Psoas muscle (tissue), 7 donors: ENCODE measurements at regions not wholly inside any gene's neighbourhood (a gene's known extent, or its start where the extent isn't known, plus 50 kb on each side); places are given as distances from the start of the nearest gene placed in this dataset.

ENCODE experiments used
- ATAC-seq, 4 donors: fragments of 200-7000 bp; cut with Tn5 transposase; one replicate each; pipeline ENCODE4 v1.9.1; 2020; ENCODE audit warnings: moderate library complexity in 3 of 4, mild to moderate bottlenecking in 2 of 4
- DNase-seq, 2 donors: peaks; one replicate each; pipeline ENCODE4 v3.0.0-alpha.2; 2020
- H3K27ac ChIP-seq: fragments of 200-600 bp; one replicate; pipeline ENCODE4 v1.8.0; 2022
- H3K27me3 ChIP-seq, 3 donors: fragments of 200-600 bp in 1 of 3; one replicate each; pipeline versions ENCODE4 v1.6.1 to v1.8.0; 2013 to 2022; ENCODE audit warnings: low read length in 2 of 3, mild to moderate bottlenecking in 2 of 3, moderate library complexity in 1 of 3; ENCODE audit not compliant: insufficient read depth in 3 of 3
- H3K36me3 ChIP-seq, 2 donors: fragments of 200-600 bp in 1 of 2; one replicate each; pipeline versions ENCODE4 v1.6.1 to v1.8.0; 2013 to 2022; ENCODE audit warnings: low read depth in 1 of 2, mild to moderate bottlenecking in 1 of 2, moderate library complexity in 1 of 2; ENCODE audit not compliant: insufficient read depth in 1 of 2
- H3K4me1 ChIP-seq: fragments of 200-600 bp; one replicate; pipeline ENCODE4 v1.8.0; 2022
- H3K4me3 ChIP-seq: fragments of 200-600 bp; one replicate; pipeline ENCODE4 v1.8.0; 2022; ENCODE audit warnings: mild to moderate bottlenecking
- H3K9me3 ChIP-seq: fragments of 200-600 bp; one replicate; pipeline ENCODE4 v1.8.0; 2022
- CTCF ChIP-seq: fragments of 200-600 bp; IDR thresholded peaks from one replicate; pipeline ENCODE4 v1.8.0; 2022; ENCODE audit warnings: antibody characterized with exemption
- WGBS, 3 donors: extraction: QIAGEN DNeasy Blood & Tissue Kit; methylation state at CpG; one replicate each; pipeline versions ENCODE4 v1.1.6 to v1.1.7; 2013; 5-methylcytosine and 5-hydroxymethylcytosine counted together
- intact Hi-C, 2 donors: fragments of 100-400 bp; cut with DNase I; formaldehyde crosslinking; loops; one replicate each; pipeline versions ENCODE4 v1.11.0 to v1.14.2; 2022
- donor health status: healthy with polysubstance abuse.
- donor health status: DM: no; HTN: no; CAD: no; lungs with moderate emphysema.
- donor health status: Bipolar disorder and iron deficiency.
- donor health status: healthy.
- donor health status: DM: yes; HTN: yes; CAD: no.
- donor health status: DM: no; HTN: no; CAD: no.
- donor health status: DM: yes; HTN: yes; CAD: no.

- DNase-seq (no peak), ATAC-seq (no peak)
- H3K27ac ChIP-seq = no peak overlapping the region
- intact Hi-C loops = no loop called here
- no peak for TF ChIP-seq CTCF
- WGBS, 3 donors = 79 to 83% (median 79%) methylated on average over 21 to 22 of the region's 22 CpGs
- no peaks in the 10 kb centered on the region for H3K4me1 ChIP-seq
- H3K27me3 ChIP-seq = peaks cover 0 to 3% (median 3%) of the 10 kb centered on the region in 3 donors
- H3K9me3 ChIP-seq = no peaks in the 10 kb centered on the region
- H3K4me3 ChIP-seq = no peak overlapping the region
- no peaks in the 10 kb centered on the region for H3K36me3 ChIP-seq
Measured at GRCh38 chr7:155954550-155955366, 142.5 kb upstream of the SHH start.

GRCh38 chr7:155953781-155954549 is 141.7 kb upstream of the SHH start:
- intact Hi-C loops = no loop called here

GRCh38 chr7:155953501-155953778 is 141.2 kb upstream of the SHH start:
- Histone ChIP-seq H3K4me3 (no peak overlapping the region), H3K4me1 (no peaks in the 10 kb centered on the region), H3K27me3 (peaks cover 0 to 3% (median 3%) of the 10 kb centered on the region in 3 donors), H3K9me3 (no peaks in the 10 kb centered on the region), H3K36me3 (no peaks in the 10 kb centered on the region), H3K27ac (no peak overlapping the region)
- no peak for TF ChIP-seq CTCF
- DNase-seq (no peak), ATAC-seq (no peak)
- intact Hi-C loops = no loop called here
- WGBS, 3 donors = 62 to 64% (median 64%) methylated on average over 5 of the region's 5 CpGs

More at GRCh38 chr7:155953781-155954549, 141.7 kb upstream of the SHH start:
- TF ChIP-seq CTCF = no peak
- Histone ChIP-seq H3K4me1 (no peaks in the 10 kb centered on the region), H3K27me3 (peaks cover 0 to 3% (median 3%) of the 10 kb centered on the region in 3 donors), H3K36me3 (no peaks in the 10 kb centered on the region), H3K9me3 (no peaks in the 10 kb centered on the region), H3K27ac (no peak overlapping the region), H3K4me3 (no peak overlapping the region)
- no peak for ATAC-seq
- DNase-seq = no peak
- 64 to 72% (median 70%) methylated on average over 16 to 19 of the region's 19 CpGs for WGBS, 3 donors

GRCh38 chr7:155951554-155952158 is 139.4 kb upstream of the SHH start:
- intact Hi-C loops = no loop called here
- Histone ChIP-seq H3K4me1 (no peaks in the 10 kb centered on the region), H3K27me3 (peaks cover 0 to 3% (median 3%) of the 10 kb centered on the region in 3 donors), H3K9me3 (no peaks in the 10 kb centered on the region), H3K27ac (no peak overlapping the region), H3K4me3 (no peak overlapping the region), H3K36me3 (no peaks in the 10 kb centered on the region)
- ATAC-seq = peak in 2 of 4 donors; percentile 23 to 32
- no peak for TF ChIP-seq CTCF
- DNase-seq = peak in 1 of 2 donors; percentile 29
- 57 to 66% (median 64%) methylated on average over 21 of the region's 21 CpGs for WGBS, 3 donors
